ENCODE measurements at regions not wholly inside any gene's neighbourhood (a gene's known extent, or its start where the extent isn't known, plus 50 kb on each side); places are given as distances from the start of the nearest gene placed in this dataset.
"Not testable (repeated sequence)": the region's sequence is repeated elsewhere in the genome, so short reads cannot be mapped to it uniquely, and the experiment has no call there.

GRCh38 chr16:46392930-46393722 lies 228.1 kb downstream of the SHCBP1 start:
- not testable (repeated sequence) for H3K36me3 Mint-ChIP-seq, H3K4me1 Mint-ChIP-seq, H3K4me3 Mint-ChIP-seq, H3K27me3 Mint-ChIP-seq, H3K27ac Mint-ChIP-seq, DNase-seq
- peaks cover 13% of the 10 kb centered on the region for H3K9me3 Mint-ChIP-seq

- Mint-ChIP-seq H3K36me3 (peaks cover 10% of the 10 kb centered on the region), H3K9me3 (peaks cover 17% of the 10 kb centered on the region)
- not testable (repeated sequence) for H3K27me3 Mint-ChIP-seq, H3K27ac Mint-ChIP-seq, H3K4me3 Mint-ChIP-seq, H3K4me1 Mint-ChIP-seq, DNase-seq
These were observed 230.3 kb downstream of the SHCBP1 start for GRCh38 chr16:46390660-46391462.

- H3K4me1 Mint-ChIP-seq, H3K4me3 Mint-ChIP-seq, DNase-seq, H3K27me3 Mint-ChIP-seq, H3K36me3 Mint-ChIP-seq, H3K27ac Mint-ChIP-seq: not testable (repeated sequence)
- H3K9me3 Mint-ChIP-seq, result peaks cover 12% of the 10 kb centered on the region
These were observed 231.6 kb downstream of the SHCBP1 start for GRCh38 chr16:46389561-46390041.

- not testable (repeated sequence) for H3K27me3 Mint-ChIP-seq, H3K4me3 Mint-ChIP-seq, H3K27ac Mint-ChIP-seq, H3K36me3 Mint-ChIP-seq, H3K4me1 Mint-ChIP-seq, DNase-seq
- H3K9me3 Mint-ChIP-seq, result peaks cover 12% of the 10 kb centered on the region
These were observed 232.2 kb downstream of the SHCBP1 start for GRCh38 chr16:46388939-46389491.

GRCh38 chr16:46388354-46388753 lies 232.8 kb downstream of the SHCBP1 start:
- H3K27me3 Mint-ChIP-seq, DNase-seq, H3K4me1 Mint-ChIP-seq, H3K4me3 Mint-ChIP-seq, H3K36me3 Mint-ChIP-seq, H3K27ac Mint-ChIP-seq: not testable (repeated sequence)
- peaks cover 13% of the 10 kb centered on the region for H3K9me3 Mint-ChIP-seq

GRCh38 chr16:46387720-46388119 lies 233.5 kb downstream of the SHCBP1 start:
- not testable (repeated sequence) for H3K36me3 Mint-ChIP-seq, H3K4me3 Mint-ChIP-seq, H3K27me3 Mint-ChIP-seq, H3K27ac Mint-ChIP-seq, H3K4me1 Mint-ChIP-seq
- H3K9me3 Mint-ChIP-seq, result peaks cover 14% of the 10 kb centered on the region
- DNase-seq, result peak; percentile 17

GRCh38 chr16:46386805-46387620 lies 234.2 kb downstream of the SHCBP1 start:
- DNase-seq, H3K27me3 Mint-ChIP-seq, H3K27ac Mint-ChIP-seq, H3K4me1 Mint-ChIP-seq, H3K36me3 Mint-ChIP-seq, H3K4me3 Mint-ChIP-seq: not testable (repeated sequence)
- H3K9me3 Mint-ChIP-seq, result peaks cover 15% of the 10 kb centered on the region

- H3K36me3 Mint-ChIP-seq, result not testable (repeated sequence)
These were observed 234.9 kb downstream of the SHCBP1 start for GRCh38 chr16:46386110-46386771.

GRCh38 chr16:46384285-46385061 lies 236.7 kb downstream of the SHCBP1 start:
- not testable (repeated sequence) for DNase-seq, H3K36me3 Mint-ChIP-seq, H3K4me3 Mint-ChIP-seq, H3K27me3 Mint-ChIP-seq, H3K27ac Mint-ChIP-seq, H3K4me1 Mint-ChIP-seq
- peaks cover 12% of the 10 kb centered on the region for H3K9me3 Mint-ChIP-seq

More at GRCh38 chr16:46386110-46386771, 234.9 kb downstream of the SHCBP1 start:
- not testable (repeated sequence) for H3K27me3 Mint-ChIP-seq, H3K4me1 Mint-ChIP-seq, H3K4me3 Mint-ChIP-seq, DNase-seq, H3K27ac Mint-ChIP-seq
- H3K9me3 Mint-ChIP-seq, result peaks cover 15% of the 10 kb centered on the region

GRCh38 chr16:46383581-46383980 lies 237.6 kb downstream of the SHCBP1 start:
- not testable (repeated sequence) for DNase-seq, H3K4me1 Mint-ChIP-seq, H3K27me3 Mint-ChIP-seq, H3K4me3 Mint-ChIP-seq, H3K36me3 Mint-ChIP-seq, H3K27ac Mint-ChIP-seq
- H3K9me3 Mint-ChIP-seq, result peaks cover 12% of the 10 kb centered on the region

- H3K27me3 Mint-ChIP-seq, result not testable (repeated sequence)
These were observed 238.2 kb downstream of the SHCBP1 start for GRCh38 chr16:46382791-46383541.

GRCh38 chr16:46382079-46382478 lies 239.1 kb downstream of the SHCBP1 start:
- not testable (repeated sequence) for DNase-seq, H3K27me3 Mint-ChIP-seq, H3K27ac Mint-ChIP-seq, H3K4me1 Mint-ChIP-seq, H3K9me3 Mint-ChIP-seq, H3K4me3 Mint-ChIP-seq, H3K36me3 Mint-ChIP-seq

More at GRCh38 chr16:46382791-46383541, 238.2 kb downstream of the SHCBP1 start:
- H3K9me3 Mint-ChIP-seq, result peaks cover 12% of the 10 kb centered on the region
- not testable (repeated sequence) for H3K4me3 Mint-ChIP-seq, H3K27ac Mint-ChIP-seq, H3K36me3 Mint-ChIP-seq, DNase-seq, H3K4me1 Mint-ChIP-seq

- H3K27me3 Mint-ChIP-seq, DNase-seq, H3K9me3 Mint-ChIP-seq, H3K36me3 Mint-ChIP-seq, H3K4me3 Mint-ChIP-seq, H3K4me1 Mint-ChIP-seq, H3K27ac Mint-ChIP-seq: not testable (repeated sequence)
These were observed 239.8 kb downstream of the SHCBP1 start for GRCh38 chr16:46381344-46381743.

All from activated naive CD8-positive, alpha-beta T cell treated with anti-CD3 and anti-CD28 coated beads for 36 hours (primary cell).